ENCODE measurements at regions not wholly inside any gene's neighbourhood (a gene's known extent, or its start where the extent isn't known, plus 50 kb on each side); places are given as distances from the start of the nearest gene placed in this dataset.
A peak's percentile ranks its signal among the peaks of the same experiment; 100 is the strongest.
"Not testable (repeated sequence)": the region's sequence is repeated elsewhere in the genome, so short reads cannot be mapped to it uniquely, and the experiment has no call there.

- no peak for DNase-seq
These were observed 271.3 kb upstream of the SPTLC3 start for GRCh38 chr20:12737497-12737896.

GRCh38 chr20:12737900-12738299, 270.9 kb upstream of the SPTLC3 start:
- DNase-seq = no peak

GRCh38 chr20:12740647-12741046, 268.1 kb upstream of the SPTLC3 start:
- DNase-seq = no peak

GRCh38 chr20:12744037-12744436, 264.7 kb upstream of the SPTLC3 start:
- no peak for DNase-seq

- no peak for DNase-seq
These were observed 260.3 kb upstream of the SPTLC3 start for GRCh38 chr20:12748359-12748994.

- DNase-seq = no peak
These were observed 258.6 kb upstream of the SPTLC3 start for GRCh38 chr20:12750221-12750620.

- DNase-seq = not testable (repeated sequence)
These were observed 255.7 kb upstream of the SPTLC3 start for GRCh38 chr20:12752900-12753693.

- DNase-seq = not testable (repeated sequence)
These were observed 255.0 kb upstream of the SPTLC3 start for GRCh38 chr20:12753742-12754141.

- DNase-seq = not testable (repeated sequence)
These were observed 249.3 kb upstream of the SPTLC3 start for GRCh38 chr20:12759493-12759892.

- DNase-seq = no peak
These were observed 246.0 kb upstream of the SPTLC3 start for GRCh38 chr20:12762725-12763124.

- no peak for DNase-seq
These were observed 245.4 kb upstream of the SPTLC3 start for GRCh38 chr20:12763406-12763805.

GRCh38 chr20:12764053-12764452, 244.7 kb upstream of the SPTLC3 start:
- DNase-seq = no peak

- no peak for DNase-seq
These were observed 243.9 kb upstream of the SPTLC3 start for GRCh38 chr20:12764851-12765250.

GRCh38 chr20:12773936-12774335, 234.8 kb upstream of the SPTLC3 start:
- no peak for DNase-seq

- no peak for DNase-seq
These were observed 233.7 kb upstream of the SPTLC3 start for GRCh38 chr20:12775041-12775440.

GRCh38 chr20:12777016-12777415, 231.8 kb upstream of the SPTLC3 start:
- no peak for DNase-seq

GRCh38 chr20:12786276-12786675, 222.5 kb upstream of the SPTLC3 start:
- DNase-seq = peak; percentile 14

GRCh38 chr20:12788632-12789299, 220.0 kb upstream of the SPTLC3 start:
- DNase-seq = no peak

GRCh38 chr20:12790859-12791258, 217.9 kb upstream of the SPTLC3 start:
- DNase-seq = no peak

- no peak for DNase-seq
These were observed 210.5 kb upstream of the SPTLC3 start for GRCh38 chr20:12798286-12798685.

- no peak for DNase-seq
These were observed 200.7 kb upstream of the SPTLC3 start for GRCh38 chr20:12808006-12808567.

GRCh38 chr20:12815231-12815768, 193.5 kb upstream of the SPTLC3 start:
- peak; percentile 41 for DNase-seq
